Calu3 (cell line): ENCODE measurements at regions not wholly inside any gene's neighbourhood (a gene's known extent, or its start where the extent isn't known, plus 50 kb on each side); places are given as distances from the start of the nearest gene placed in this dataset.

Source experiments
- BruUV-seq: library from RNA; stranded (reverse); fragments of 400-500 nt; replicated peaks from 2 replicates; lab custom pipeline; 2021; lab: Mats Ljungman, UMichigan
- CTCF ChIA-PET: fragments of 300-600 bp; sonication (Branson Sonifier 250); formaldehyde crosslinking; loops from one replicate; lab custom pipeline; 2022; ENCODE audit warnings: antibody characterized with exemption; lab: Charles Lee
- DNase-seq: peaks from one replicate; pipeline ENCODE4 v3.0.0; 2022
- H3K27ac Mint-ChIP-seq: one replicate; pipeline ENCODE4 v1.8.0; 2022; ENCODE audit warnings: mixed read lengths; ENCODE audit not compliant: unreplicated experiment
- H3K27me3 Mint-ChIP-seq: one replicate; pipeline ENCODE4 v1.8.0; 2022; ENCODE audit warnings: mixed read lengths; ENCODE audit not compliant: unreplicated experiment
- H3K36me3 Mint-ChIP-seq: one replicate; pipeline ENCODE4 v1.8.0; 2022; ENCODE audit warnings: mild to moderate bottlenecking, moderate library complexity, mixed read lengths; ENCODE audit not compliant: insufficient read depth, unreplicated experiment
- H3K4me1 Mint-ChIP-seq: one replicate; pipeline ENCODE4 v1.8.0; 2022; ENCODE audit warnings: mild to moderate bottlenecking, low read depth, mixed read lengths; ENCODE audit not compliant: unreplicated experiment
- H3K4me3 Mint-ChIP-seq: one replicate; pipeline ENCODE4 v1.8.0; 2022; ENCODE audit warnings: mild to moderate bottlenecking, low read depth, moderate library complexity, mixed read lengths; ENCODE audit not compliant: unreplicated experiment
- H3K9me3 Mint-ChIP-seq: one replicate; pipeline ENCODE4 v1.8.0; 2022; ENCODE audit warnings: low read depth, mixed read lengths; ENCODE audit not compliant: unreplicated experiment
- CTCF ChIP-seq: fragments of 200-600 bp; IDR thresholded peaks from one replicate; pipeline ENCODE4 v1.8.0; 2022; ENCODE audit warnings: antibody characterized with exemption; ENCODE audit not compliant: unreplicated experiment
- intact Hi-C: fragments of 100-400 bp; cut with micrococcal nuclease; formaldehyde crosslinking; loops from one replicate; pipeline ENCODE4 v1.10.0; 2022; ENCODE audit not compliant: unreplicated experiment

- CTCF ChIA-PET: no interaction called here
- no TSS peak for BruUV-seq
- DNase-seq: peak; percentile 42
- intact Hi-C loops: no loop called here
- Mint-ChIP-seq H3K27me3 (no peaks in the 10 kb centered on the region), H3K4me1 (peaks cover 22% of the 10 kb centered on the region), H3K4me3 (no peak overlapping the region), H3K27ac (peak overlapping the region; percentile 89), H3K9me3 (no peaks in the 10 kb centered on the region), H3K36me3 (peaks cover 4% of the 10 kb centered on the region)
- no peak for TF ChIP-seq CTCF
These were observed 143.3 kb downstream of the MREG start for GRCh38 chr2:215870088-215870490.

- intact Hi-C loops: no loop called here
- Mint-ChIP-seq H3K27ac (peak overlapping the region; percentile 89), H3K4me1 (peaks cover 15% of the 10 kb centered on the region), H3K27me3 (no peaks in the 10 kb centered on the region), H3K9me3 (no peaks in the 10 kb centered on the region), H3K36me3 (peaks cover 4% of the 10 kb centered on the region), H3K4me3 (no peak overlapping the region)
- DNase-seq: no peak
- BruUV-seq: no TSS peak
- CTCF ChIA-PET: no interaction called here
- TF ChIP-seq CTCF: no peak
These were observed 144.4 kb downstream of the MREG start for GRCh38 chr2:215868846-215869543.

GRCh38 chr2:215866606-215867005 is 146.7 kb downstream of the MREG start:
- intact Hi-C loops: no loop called here
- no TSS peak for BruUV-seq
- CTCF ChIA-PET: no interaction called here
- no peak for TF ChIP-seq CTCF
- H3K4me3 Mint-ChIP-seq: no peak overlapping the region
- H3K4me1 Mint-ChIP-seq: peaks cover 15% of the 10 kb centered on the region
- no peak overlapping the region for H3K27ac Mint-ChIP-seq
- H3K36me3 Mint-ChIP-seq: peaks cover 4% of the 10 kb centered on the region
- H3K9me3 Mint-ChIP-seq: no peaks in the 10 kb centered on the region
- H3K27me3 Mint-ChIP-seq: no peaks in the 10 kb centered on the region
- DNase-seq: no peak

GRCh38 chr2:215863687-215864086 is 149.7 kb downstream of the MREG start:
- Mint-ChIP-seq H3K27ac (no peak overlapping the region), H3K27me3 (no peaks in the 10 kb centered on the region), H3K9me3 (peaks cover 2% of the 10 kb centered on the region), H3K4me3 (no peak overlapping the region), H3K36me3 (no peaks in the 10 kb centered on the region), H3K4me1 (no peaks in the 10 kb centered on the region)
- intact Hi-C loops: no loop called here
- CTCF ChIA-PET: no interaction called here
- DNase-seq: no peak
- no peak for TF ChIP-seq CTCF
- BruUV-seq: no TSS peak
